GM12875 (cell line): ENCODE measurements at regions not wholly inside any gene's neighbourhood (a gene's known extent, or its start where the extent isn't known, plus 50 kb on each side); places are given as distances from the start of the nearest gene placed in this dataset.

Experiments
- H3K4me3 ChIP-seq: one replicate; pipeline ENCODE4 v1.5.1; 2011; ENCODE audit warnings: low read depth, low read length, control low read depth
- CTCF ChIP-seq: IDR thresholded peaks from 2 replicates; pipeline ENCODE4 v1.5.1; 2011; ENCODE audit warnings: low read depth, mild to moderate bottlenecking, control low read depth, inconsistent platforms, low read length, moderate library complexity, borderline replicate concordance; ENCODE audit not compliant: insufficient read depth

GRCh38 chr7:46577394-46577793, 656.3 kb upstream of the IGFBP3 start:
- no peak for TF ChIP-seq CTCF
- no peak overlapping the region for H3K4me3 ChIP-seq

- no peak for TF ChIP-seq CTCF
Measured at GRCh38 chr7:46576950-46577349, 655.9 kb upstream of the IGFBP3 start.

GRCh38 chr7:46572691-46573090, 651.6 kb upstream of the IGFBP3 start:
- no peak overlapping the region for H3K4me3 ChIP-seq
- TF ChIP-seq CTCF = no peak

More at GRCh38 chr7:46576950-46577349, 655.9 kb upstream of the IGFBP3 start:
- H3K4me3 ChIP-seq = no peak overlapping the region

- TF ChIP-seq CTCF = no peak
- no peak overlapping the region for H3K4me3 ChIP-seq
Measured at GRCh38 chr7:46571996-46572395, 650.9 kb upstream of the IGFBP3 start.

- no peak for TF ChIP-seq CTCF
- H3K4me3 ChIP-seq = no peak overlapping the region
Measured at GRCh38 chr7:46569133-46569465, 648.0 kb upstream of the IGFBP3 start.

GRCh38 chr7:46568420-46569132, 647.5 kb upstream of the IGFBP3 start:
- H3K4me3 ChIP-seq = no peak overlapping the region
- TF ChIP-seq CTCF = no peak

- no peak for TF ChIP-seq CTCF
- H3K4me3 ChIP-seq = no peak overlapping the region
Measured at GRCh38 chr7:46567858-46568257, 646.8 kb upstream of the IGFBP3 start.
